GM18520 (cell line): ENCODE measurements at regions not wholly inside any gene's neighbourhood (a gene's known extent, or its start where the extent isn't known, plus 50 kb on each side); places are given as distances from the start of the nearest gene placed in this dataset.

ENCODE experiments used
- ATAC-seq: cut with Tn5 transposase; IDR thresholded peaks from one replicate; pipeline ENCODE4 v1.9.1; 2021; ENCODE audit not compliant: unreplicated experiment

DNA sequence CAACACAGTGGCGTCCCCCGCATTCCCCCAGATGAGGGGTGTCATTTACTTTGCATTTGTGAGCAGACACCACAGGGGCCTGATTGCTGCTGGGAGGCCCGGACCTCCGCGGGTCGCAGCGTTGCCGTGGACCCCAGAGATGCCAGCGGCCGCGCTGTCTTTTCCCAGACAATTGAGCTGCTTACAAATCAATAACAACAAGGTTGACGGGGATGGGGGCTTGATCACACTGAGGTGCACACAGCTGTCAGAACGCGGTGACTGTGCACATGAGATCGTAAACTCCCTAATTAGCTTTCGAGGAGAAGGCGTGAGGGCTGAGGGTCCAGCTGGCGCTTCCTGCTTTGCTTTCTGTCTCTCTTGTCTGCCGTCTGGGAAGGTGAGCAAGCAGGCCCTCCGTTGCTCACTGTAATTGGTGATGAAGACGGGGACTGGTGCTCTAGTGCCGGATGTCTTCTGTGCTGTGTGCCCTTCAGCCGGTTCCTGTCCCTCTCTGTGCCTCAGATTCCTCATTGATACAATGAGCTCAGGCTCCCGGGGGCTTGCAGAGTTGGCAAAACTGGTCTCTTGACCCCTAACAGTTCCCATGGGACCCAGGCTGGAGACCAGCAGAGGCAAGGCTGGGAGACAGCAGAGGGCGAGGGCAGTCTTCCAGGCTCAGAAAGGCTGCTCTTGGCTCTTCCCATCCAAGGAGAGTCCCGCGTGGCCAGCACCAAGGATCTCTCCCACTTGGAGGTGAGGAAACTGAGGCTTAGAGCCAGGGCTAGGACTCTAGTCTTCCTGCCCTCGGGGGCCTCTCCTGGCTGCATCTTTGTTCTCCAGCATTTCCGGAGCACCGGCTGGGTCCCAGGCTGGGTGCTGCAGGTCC is 126.0 kb upstream of the PMEPA1 start:
- ATAC-seq = no peak

DNA sequence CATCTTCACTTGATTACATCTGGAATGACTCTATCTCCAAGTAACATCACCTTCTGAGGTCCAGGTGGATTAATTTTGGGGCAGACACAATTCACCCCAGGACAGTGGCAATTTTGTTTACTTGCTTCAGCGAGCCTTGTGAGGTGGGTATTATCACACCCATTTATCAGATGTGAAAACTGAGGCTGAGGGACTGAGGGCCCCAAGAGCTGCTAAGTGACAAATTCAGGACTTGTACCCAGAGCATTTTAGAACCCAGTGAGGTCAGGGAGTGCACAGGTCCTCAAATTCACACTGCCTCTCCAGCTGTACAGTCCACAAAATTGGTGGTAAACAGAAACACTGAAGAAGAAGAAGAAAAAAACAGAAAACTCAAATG is 125.2 kb upstream of the PMEPA1 start:
- ATAC-seq = no peak

DNA sequence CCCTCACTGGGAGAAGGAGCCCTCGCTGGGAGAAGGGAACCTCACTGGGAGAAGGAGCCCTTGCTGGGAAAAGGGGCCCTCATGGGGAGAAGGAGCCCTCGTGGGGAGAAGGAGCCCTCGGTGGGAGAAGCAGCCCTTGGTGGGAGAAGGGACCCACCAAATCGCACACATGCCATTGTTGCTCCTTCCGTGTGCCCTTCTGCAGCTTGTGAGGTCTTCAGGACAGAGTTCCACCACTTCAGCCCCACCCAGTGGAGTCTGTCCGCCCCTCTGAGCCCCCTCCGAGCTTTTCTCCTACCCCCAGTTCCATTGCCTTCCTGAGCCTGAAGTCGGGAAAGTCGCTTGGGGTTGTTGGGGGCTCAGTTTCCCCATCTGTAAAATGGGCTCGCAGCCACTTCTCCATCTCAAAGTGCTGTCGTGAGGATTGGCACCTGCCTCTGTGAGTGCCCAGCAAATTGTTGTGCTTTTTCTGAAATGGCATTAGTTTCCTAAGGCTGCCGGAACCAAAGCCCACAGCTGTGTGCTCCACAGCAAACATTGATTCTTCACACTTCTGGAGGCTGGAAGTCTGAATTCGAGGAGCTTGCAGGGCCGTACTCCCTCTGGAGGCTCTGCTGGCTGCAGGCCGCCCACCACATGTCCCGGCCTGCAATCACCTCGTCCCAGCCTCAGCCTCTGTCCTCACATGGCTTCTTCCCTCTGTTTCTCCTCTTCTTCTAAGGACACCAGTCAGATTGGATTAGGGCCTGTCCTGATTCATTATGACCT is 124.7 kb upstream of the PMEPA1 start:
- no peak for ATAC-seq

DNA sequence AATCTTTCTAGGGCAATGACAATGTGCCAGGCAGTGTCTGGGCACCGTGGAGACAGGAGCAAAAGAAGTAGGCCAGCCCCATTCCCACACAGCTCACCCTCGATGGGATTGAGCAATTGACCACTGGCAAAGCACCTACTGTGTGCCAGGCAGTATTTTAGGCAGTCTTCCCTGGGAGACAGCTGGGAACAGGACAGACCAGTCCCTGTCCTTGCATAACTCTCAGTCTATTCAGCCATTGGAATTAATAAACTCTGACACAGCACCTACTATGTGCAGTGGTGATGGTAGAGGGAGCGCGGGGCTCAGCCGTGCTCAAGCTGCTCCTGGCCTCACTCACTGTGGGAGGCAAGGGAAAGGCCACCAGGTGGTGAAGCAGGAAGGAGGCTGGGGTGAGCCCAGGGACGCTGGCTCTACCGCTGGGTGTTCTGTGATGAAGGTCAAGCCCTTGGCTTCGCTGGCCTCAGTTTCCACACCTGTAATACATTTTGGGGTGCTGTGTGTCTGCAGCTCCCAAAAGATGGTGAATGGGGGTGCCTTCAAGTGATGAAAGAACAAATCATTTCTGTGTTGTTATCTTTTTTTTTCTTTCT is 122.3 kb upstream of the PMEPA1 start:
- ATAC-seq = no peak

DNA sequence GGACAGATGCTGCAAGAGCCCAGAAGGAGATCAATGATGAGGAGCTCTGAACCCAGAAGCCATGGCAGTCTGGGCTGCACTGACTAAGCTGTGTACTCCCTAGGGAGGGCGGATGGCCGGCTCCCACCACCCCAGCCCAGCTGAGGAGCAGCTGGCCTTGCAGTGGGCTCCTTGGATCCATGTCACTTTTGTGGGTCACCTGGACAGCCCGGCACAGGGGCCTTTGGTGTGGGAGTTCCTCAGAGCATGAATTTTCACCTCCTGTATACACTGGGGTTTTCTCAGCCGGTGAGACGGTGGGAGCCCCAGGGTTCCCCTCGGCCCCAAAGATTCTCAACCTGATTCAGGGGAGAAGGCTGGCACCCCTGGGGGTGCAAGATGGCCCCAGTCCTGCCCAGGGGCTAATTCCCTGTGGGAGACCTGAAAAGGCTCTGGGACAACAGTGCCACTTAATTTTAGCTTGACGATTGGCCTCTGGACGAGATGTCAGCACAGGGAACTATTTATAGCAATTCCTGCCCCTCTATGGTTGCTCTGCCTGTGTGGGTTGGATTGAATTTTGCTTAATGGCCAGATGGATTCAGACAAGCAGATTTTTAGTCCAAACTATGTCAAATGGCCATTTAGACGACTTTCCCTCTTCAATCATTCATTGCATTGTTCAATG is 121.6 kb upstream of the PMEPA1 start:
- no peak for ATAC-seq

DNA sequence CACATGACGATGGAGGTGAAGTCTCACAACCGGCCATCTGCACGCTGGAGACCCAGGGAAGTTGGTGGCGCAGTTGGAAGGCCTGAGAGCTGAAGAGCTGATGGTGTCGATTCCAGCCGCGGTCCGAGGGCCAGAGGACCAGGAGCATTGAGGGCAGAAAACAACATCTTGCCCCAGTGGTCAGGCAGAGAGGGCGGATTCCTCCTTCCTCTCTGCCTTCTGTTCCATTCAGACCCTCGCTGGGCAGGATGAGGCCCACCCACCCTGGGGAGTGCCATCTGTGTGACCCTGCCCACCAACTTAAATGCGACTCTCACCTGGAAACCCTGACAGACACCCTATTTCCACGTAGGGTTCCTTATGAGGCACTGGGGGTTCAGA is 120.7 kb upstream of the PMEPA1 start:
- no peak for ATAC-seq

DNA sequence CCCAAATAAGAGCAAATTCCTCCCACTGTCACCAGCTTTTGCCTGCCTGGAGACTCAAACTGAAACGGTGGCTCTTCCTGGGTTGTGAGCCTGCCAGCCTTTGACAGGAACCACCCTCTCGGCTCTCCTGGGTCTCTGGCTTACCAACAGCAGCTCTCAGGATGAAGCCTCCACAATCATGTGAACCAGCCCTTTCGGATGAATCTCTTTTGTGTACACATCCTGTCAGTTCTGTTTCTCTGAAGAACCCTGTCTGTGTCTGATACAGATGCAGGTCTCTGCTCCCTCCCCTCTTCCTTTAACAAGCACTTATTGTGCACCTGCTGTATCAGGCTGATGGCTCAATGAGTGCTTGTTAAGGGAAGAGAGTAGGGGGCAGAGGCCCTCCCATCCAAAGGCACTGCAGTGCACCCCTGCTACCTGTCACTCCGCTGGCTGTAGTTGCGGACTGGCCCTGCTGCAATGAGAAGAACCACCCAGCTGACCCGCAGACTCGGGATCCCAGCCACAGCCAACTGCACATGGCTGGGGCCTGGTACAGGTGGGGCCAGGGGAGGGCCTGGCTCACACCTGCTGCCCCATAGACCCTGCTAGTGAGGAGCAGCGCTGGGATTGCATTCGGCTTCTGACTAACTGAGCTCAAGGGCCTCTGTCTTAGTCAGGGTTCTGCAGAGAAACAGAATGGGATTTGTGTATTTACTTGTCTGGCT is 120.1 kb upstream of the PMEPA1 start:
- no peak for ATAC-seq

DNA sequence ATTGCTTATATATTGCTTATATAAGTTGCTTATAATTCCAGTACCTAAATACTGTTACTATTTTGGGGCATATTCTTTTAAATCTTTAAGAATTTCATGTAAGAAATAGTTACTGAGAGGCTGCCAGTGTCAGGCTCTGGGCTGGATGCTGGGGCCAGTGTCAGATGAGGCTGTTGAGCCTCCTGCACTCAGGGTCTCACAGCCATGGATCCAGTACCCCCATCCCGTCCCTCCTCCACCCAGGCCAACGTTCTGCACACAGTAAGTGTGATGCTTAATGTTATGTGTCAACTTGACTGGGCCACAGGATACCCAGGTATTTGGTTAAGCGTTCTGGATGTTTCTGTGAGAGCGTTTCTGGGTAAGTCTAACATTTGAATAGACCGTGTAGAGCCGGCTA is 119.5 kb upstream of the PMEPA1 start:
- ATAC-seq = no peak

DNA sequence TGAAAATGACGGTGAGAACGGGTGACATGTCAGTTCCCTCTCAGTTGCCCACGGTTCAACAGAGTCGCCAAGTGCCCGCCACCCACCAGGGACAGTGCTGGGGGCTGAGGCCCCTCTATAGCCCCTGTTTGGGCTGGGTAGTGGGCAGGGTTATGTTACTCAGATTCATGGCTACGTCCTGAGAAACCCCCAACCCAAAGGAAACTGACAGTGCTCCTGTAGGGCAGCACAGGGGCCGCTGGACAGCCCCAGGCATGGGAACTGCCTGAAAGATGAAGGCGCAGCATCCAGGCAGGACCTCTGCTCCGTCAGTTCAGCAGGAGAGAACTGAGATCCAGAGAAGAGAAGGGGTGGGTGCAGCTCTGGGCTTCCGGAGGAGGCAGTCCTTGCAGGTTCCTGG is 118.9 kb upstream of the PMEPA1 start:
- no peak for ATAC-seq

DNA sequence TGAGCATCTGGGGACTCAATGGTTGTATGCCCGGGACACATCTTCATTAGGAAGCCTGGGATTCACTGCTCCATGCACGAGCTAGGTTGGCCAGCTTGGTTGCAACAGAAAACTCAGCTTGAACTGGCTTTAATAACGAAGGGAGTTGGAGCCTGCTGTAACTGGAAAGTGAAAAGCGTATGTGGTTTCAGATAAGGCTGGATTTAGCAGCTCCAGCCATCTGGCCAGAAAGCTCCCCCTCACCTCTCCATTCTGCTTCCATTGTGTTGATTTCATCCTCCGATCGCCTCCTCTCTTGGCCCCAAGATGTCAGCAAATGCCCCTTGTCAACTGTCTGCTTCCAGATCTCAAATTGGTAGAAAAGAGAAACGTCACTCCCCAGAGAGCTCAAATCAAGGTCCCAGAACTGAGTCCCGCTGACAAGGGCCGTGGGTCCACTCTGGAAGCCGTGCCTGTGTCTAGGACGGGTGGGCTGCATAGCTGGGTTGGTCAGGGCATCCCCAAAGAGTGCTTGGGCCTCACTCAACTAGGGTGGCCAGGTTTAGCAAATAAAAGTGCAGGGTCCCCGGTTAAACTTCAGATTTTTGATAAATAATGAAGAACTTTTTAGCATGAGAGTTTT is 117.0 kb upstream of the PMEPA1 start:
- ATAC-seq = no peak

DNA sequence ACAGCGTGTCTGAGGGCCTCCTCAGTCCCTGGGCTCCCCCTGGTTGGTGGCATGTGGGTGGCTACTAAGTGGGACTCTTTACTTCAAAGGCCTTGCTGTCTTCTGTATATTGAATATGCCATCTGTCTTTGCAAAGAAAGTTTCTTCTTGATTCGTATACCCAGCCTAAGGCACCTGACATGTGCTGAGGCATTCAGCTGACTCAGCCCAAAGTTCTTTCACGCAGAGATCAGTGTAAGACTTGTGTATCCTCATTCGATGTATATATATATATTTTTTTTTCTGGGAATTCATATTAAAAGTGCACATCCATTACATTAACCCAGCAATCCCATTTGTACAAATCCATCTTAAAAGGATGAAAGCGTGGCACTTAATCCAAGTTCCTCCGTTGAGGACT is 115.1 kb upstream of the PMEPA1 start:
- ATAC-seq = no peak

DNA sequence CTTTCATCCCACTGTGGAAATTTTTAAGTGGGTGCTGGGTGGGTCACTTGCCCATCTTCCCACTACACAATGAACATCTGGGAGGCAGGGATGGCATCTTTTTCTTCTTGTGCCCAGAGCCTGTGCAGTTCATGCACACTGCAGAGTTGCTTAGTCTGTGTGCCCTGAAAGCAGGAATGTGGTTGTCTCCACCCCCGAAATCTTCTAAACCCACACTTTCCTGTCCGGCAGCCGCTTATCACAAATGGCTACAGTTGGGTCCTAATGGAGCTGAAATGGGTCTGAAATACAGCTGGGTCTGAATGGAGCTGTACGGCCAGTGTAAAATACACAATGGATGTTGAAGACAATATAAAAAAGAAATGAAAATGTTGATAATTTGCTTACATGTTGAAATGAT is 112.1 kb upstream of the PMEPA1 start:
- ATAC-seq = no peak

DNA sequence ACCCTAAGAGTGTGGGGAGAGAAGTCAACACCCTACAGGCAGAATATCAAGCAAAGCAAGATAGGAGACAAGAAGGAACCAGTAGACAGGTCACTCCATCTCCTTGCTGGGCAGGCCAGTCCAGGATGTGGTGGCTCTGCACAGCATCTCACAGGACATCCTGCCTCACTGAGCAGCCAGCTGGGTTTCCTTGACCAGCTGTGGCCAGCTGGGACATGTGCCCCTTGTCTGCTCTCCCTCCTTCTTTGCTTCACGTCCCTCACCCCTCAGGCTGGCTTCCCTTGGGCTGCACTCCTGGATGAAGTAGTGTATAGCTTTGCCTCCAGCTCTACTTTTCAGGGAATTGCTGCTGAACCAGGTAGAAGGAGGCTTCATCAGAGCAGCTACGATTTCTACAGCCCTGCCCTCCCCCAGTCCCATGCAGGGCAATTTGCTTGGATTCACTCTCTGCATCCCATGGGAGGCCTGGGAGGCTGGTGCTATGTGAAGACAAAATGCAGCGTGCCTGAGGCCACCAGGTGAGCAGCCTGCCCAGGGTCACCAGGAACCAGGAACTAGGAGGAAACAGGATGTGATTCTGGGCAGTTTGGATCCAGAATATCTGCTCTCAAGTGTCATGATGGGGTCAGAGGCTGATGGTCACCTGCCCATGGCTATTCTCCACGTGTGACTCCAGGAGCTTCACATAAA is 110.0 kb upstream of the PMEPA1 start:
- ATAC-seq = no peak

DNA sequence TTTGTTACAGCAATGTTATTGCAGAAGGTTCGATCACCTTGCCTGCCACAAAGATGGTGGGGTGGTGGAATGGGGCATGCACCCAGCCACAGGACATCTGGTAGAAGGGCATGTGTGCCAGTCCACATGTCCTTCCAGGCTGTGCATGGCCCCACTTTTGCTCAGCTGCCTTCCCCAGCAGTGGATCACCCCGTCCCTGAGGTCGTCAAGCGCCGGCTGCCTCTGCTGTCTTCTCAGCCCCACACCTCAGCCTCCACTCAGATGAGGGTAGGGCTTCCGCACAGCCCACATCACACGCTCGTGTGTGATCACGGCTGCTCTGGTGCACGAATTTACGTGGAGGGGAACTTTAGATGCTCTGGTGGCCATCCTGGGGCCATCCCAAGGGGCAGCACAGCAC is 109.5 kb upstream of the PMEPA1 start:
- ATAC-seq = no peak

DNA sequence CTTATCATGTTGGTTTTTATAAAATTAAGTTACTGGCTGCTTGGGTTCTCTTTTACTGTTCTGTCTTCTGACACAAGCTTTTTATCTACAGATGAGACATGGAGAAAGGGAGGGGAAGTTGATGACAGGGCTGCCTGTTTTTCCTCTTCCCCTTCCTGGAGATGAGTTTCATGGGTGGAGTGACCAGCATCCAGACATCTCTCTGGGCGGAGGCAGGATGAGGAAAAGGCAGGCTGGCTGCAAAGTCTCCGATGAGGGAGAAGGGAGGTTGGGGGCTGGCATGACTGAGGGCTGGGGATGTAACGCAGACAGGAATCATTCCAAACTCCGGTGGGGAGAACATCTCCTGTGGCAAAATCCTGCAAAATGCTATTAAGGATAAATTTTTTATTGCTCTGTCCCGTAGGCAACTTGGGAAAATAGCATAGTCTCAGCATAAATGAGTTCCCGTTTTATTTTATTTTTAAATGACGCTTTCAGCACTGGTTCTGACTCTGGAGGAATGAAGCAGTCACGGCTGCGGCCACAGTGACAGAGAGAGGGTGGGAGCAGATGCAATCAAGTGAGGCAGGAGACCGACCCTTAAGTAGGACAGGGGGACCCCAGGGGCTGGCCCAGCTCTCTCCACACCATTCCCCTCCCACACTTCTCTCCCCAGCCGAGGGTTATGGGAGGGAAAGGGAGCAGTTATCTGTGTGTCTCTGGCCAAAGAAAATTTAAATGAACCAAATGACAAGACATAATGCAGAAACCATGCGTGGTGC is 108.8 kb upstream of the PMEPA1 start:
- no peak for ATAC-seq

DNA sequence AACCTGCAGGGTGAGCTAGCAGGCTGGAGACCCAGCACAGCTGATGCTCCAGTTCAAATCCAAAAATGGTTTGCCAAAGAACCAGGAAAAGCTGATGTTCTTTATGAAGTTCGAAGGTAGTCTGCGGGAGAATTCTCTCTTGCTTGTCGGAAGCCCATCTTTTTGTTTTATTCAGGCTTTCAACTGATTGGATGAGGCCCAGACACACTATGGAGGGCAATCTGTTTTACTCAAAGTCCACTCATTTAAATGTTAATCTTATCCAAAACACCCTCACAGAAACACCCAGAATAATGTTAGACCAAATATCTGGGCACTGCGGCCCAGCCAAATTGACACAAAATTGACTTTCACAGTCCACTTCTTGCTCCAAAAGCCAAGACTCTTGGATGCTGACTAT is 105.6 kb upstream of the PMEPA1 start:
- no peak for ATAC-seq

DNA sequence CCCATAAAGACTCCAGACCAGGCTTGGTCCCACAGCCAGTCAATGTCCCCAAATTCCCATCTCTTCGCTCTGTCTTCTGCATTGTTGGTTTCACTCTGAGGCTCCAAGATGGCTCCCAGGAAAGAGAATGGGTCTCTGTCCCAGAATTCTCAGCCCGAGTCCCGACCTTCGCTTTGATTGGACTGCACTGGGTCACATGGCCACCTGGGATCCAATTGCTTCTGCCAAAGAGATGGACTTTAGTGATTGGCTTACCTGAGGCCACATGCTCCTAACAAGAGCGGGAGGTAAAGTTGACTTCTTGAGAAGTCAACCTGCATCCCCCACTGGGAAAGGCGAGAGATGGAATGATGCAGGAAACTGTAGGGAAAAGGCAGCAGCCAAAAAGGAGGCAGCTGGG is 104.7 kb upstream of the PMEPA1 start:
- no peak for ATAC-seq

DNA sequence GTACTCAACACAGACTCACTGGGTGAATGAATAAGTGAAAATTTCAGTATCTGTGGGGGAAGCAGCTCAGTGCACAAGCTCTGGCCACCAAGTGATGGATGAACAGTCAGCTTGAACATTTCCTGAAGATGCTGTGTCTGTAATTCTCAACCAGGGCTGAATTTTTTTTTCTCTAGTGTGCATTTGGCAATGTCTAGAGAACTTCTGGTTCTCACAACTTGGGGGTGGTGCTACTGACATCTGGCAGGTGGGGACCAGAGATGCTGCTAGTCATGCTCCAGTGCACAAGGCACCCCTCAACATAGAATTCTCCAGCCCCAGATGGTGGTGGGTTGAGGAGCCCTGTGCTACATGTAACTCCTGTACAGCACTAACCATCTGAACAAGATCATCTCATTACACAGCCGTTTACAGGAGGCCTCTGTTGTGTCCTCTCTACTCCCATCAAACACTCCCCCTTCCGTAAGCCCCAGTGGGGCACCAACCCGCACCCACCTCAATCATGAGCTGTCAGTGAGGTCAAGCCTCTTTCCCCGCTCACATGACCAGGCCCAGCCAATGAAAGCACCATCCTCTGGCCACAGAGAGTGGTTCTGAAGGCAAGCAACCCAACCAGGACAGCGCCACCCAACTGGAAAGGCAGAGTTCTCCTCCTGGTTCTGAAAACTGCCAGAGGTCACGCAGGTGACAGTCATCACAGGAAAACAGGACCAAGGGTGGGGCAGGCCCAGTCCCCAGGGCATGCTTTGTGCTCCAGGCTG is 103.9 kb upstream of the PMEPA1 start:
- ATAC-seq = no peak
